ENCODE measurements at regions not wholly inside any gene's neighbourhood (a gene's known extent, or its start where the extent isn't known, plus 50 kb on each side); places are given as distances from the start of the nearest gene placed in this dataset.
"Not testable (repeated sequence)": the region's sequence is repeated elsewhere in the genome, so short reads cannot be mapped to it uniquely, and the experiment has no call there.

- H3K27me3 Mint-ChIP-seq: peaks cover 18% of the 10 kb centered on the region
- H3K4me1 Mint-ChIP-seq: no peaks in the 10 kb centered on the region
- no peak overlapping the region for H3K27ac Mint-ChIP-seq
- ATAC-seq (replicated peaks): no peak
- H3K9me3 Mint-ChIP-seq: peaks cover 4% of the 10 kb centered on the region
- no peak overlapping the region for H3K4me3 Mint-ChIP-seq
- no peaks in the 10 kb centered on the region for H3K36me3 Mint-ChIP-seq (ENCODE audit: low read depth)
Measured at GRCh38 chr14:51454351-51454750, 197.4 kb upstream of the FRMD6 start.

GRCh38 chr14:51455041-51455835 lies 196.5 kb upstream of the FRMD6 start:
- Mint-ChIP-seq H3K4me3 (no peak overlapping the region), H3K27me3 (peaks cover 18% of the 10 kb centered on the region), H3K9me3 (peaks cover 4% of the 10 kb centered on the region), H3K27ac (no peak overlapping the region), H3K36me3 (ENCODE audit: low read depth) (no peaks in the 10 kb centered on the region), H3K4me1 (no peaks in the 10 kb centered on the region)
- ATAC-seq (replicated peaks): no peak

- H3K4me1 Mint-ChIP-seq: no peaks in the 10 kb centered on the region
- H3K36me3 Mint-ChIP-seq (ENCODE audit: low read depth): no peaks in the 10 kb centered on the region
- no peak overlapping the region for H3K4me3 Mint-ChIP-seq
- H3K27me3 Mint-ChIP-seq: peaks cover 14% of the 10 kb centered on the region
- H3K9me3 Mint-ChIP-seq: peaks cover 4% of the 10 kb centered on the region
- ATAC-seq (replicated peaks): no peak
- H3K27ac Mint-ChIP-seq: no peak overlapping the region
Measured at GRCh38 chr14:51457843-51458562, 193.7 kb upstream of the FRMD6 start.

GRCh38 chr14:51458563-51458955 lies 193.2 kb upstream of the FRMD6 start:
- H3K4me3 Mint-ChIP-seq: no peak overlapping the region
- H3K27ac Mint-ChIP-seq: no peak overlapping the region
- H3K36me3 Mint-ChIP-seq (ENCODE audit: low read depth): no peaks in the 10 kb centered on the region
- peaks cover 4% of the 10 kb centered on the region for H3K9me3 Mint-ChIP-seq
- no peaks in the 10 kb centered on the region for H3K4me1 Mint-ChIP-seq
- peak; percentile 34 for ATAC-seq (replicated peaks)
- H3K27me3 Mint-ChIP-seq: peaks cover 14% of the 10 kb centered on the region

- ATAC-seq (replicated peaks): no peak
- Mint-ChIP-seq H3K4me1 (no peaks in the 10 kb centered on the region), H3K9me3 (peaks cover 4% of the 10 kb centered on the region), H3K36me3 (ENCODE audit: low read depth) (no peaks in the 10 kb centered on the region), H3K27ac (no peak overlapping the region), H3K4me3 (no peak overlapping the region), H3K27me3 (peaks cover 14% of the 10 kb centered on the region)
Measured at GRCh38 chr14:51460011-51460410, 191.7 kb upstream of the FRMD6 start.

- Mint-ChIP-seq H3K4me3 (no peak overlapping the region), H3K27ac (no peak overlapping the region), H3K27me3 (peaks cover 5% of the 10 kb centered on the region), H3K9me3 (no peaks in the 10 kb centered on the region), H3K4me1 (no peaks in the 10 kb centered on the region), H3K36me3 (ENCODE audit: low read depth) (no peaks in the 10 kb centered on the region)
- ATAC-seq (replicated peaks): no peak
Measured at GRCh38 chr14:51462182-51462581, 189.5 kb upstream of the FRMD6 start.

- no peaks in the 10 kb centered on the region for H3K4me1 Mint-ChIP-seq
- ATAC-seq (replicated peaks): no peak
Measured at GRCh38 chr14:51462706-51463105, 189.0 kb upstream of the FRMD6 start.

GRCh38 chr14:51463461-51463860 lies 188.2 kb upstream of the FRMD6 start:
- no peak for ATAC-seq (replicated peaks)
- no peak overlapping the region for H3K27ac Mint-ChIP-seq

More at GRCh38 chr14:51462706-51463105, 189.0 kb upstream of the FRMD6 start:
- H3K9me3 Mint-ChIP-seq: no peaks in the 10 kb centered on the region
- no peak overlapping the region for H3K27ac Mint-ChIP-seq
- H3K36me3 Mint-ChIP-seq (ENCODE audit: low read depth): no peaks in the 10 kb centered on the region
- peaks cover 3% of the 10 kb centered on the region for H3K27me3 Mint-ChIP-seq
- H3K4me3 Mint-ChIP-seq: no peak overlapping the region

GRCh38 chr14:51464411-51464810 lies 187.3 kb upstream of the FRMD6 start:
- Mint-ChIP-seq H3K36me3 (ENCODE audit: low read depth) (no peaks in the 10 kb centered on the region), H3K4me1 (no peaks in the 10 kb centered on the region), H3K9me3 (no peaks in the 10 kb centered on the region), H3K27me3 (no peaks in the 10 kb centered on the region), H3K27ac (no peak overlapping the region), H3K4me3 (no peak overlapping the region)
- no peak for ATAC-seq (replicated peaks)

More at GRCh38 chr14:51463461-51463860, 188.2 kb upstream of the FRMD6 start:
- H3K4me1 Mint-ChIP-seq: no peaks in the 10 kb centered on the region
- no peaks in the 10 kb centered on the region for H3K27me3 Mint-ChIP-seq
- H3K9me3 Mint-ChIP-seq: no peaks in the 10 kb centered on the region
- no peaks in the 10 kb centered on the region for H3K36me3 Mint-ChIP-seq (ENCODE audit: low read depth)
- H3K4me3 Mint-ChIP-seq: no peak overlapping the region

- no peak for ATAC-seq (replicated peaks)
- no peaks in the 10 kb centered on the region for H3K4me1 Mint-ChIP-seq
- H3K9me3 Mint-ChIP-seq: no peaks in the 10 kb centered on the region
- peaks cover 1% of the 10 kb centered on the region for H3K27me3 Mint-ChIP-seq
- no peak overlapping the region for H3K4me3 Mint-ChIP-seq
- H3K36me3 Mint-ChIP-seq (ENCODE audit: low read depth): no peaks in the 10 kb centered on the region
- no peak overlapping the region for H3K27ac Mint-ChIP-seq
Measured at GRCh38 chr14:51465486-51465885, 186.2 kb upstream of the FRMD6 start.

GRCh38 chr14:51467392-51467791 lies 184.3 kb upstream of the FRMD6 start:
- H3K9me3 Mint-ChIP-seq; H3K36me3 Mint-ChIP-seq (ENCODE audit: low read depth); H3K4me3 Mint-ChIP-seq; H3K27ac Mint-ChIP-seq; H3K4me1 Mint-ChIP-seq; H3K27me3 Mint-ChIP-seq; ATAC-seq (replicated peaks): not testable (repeated sequence)

GRCh38 chr14:51468523-51468922 lies 183.2 kb upstream of the FRMD6 start:
- Mint-ChIP-seq H3K27ac (no peak overlapping the region), H3K4me3 (no peak overlapping the region), H3K9me3 (no peaks in the 10 kb centered on the region), H3K27me3 (peaks cover 8% of the 10 kb centered on the region), H3K36me3 (ENCODE audit: low read depth) (no peaks in the 10 kb centered on the region), H3K4me1 (no peaks in the 10 kb centered on the region)
- ATAC-seq (replicated peaks): no peak

- no peaks in the 10 kb centered on the region for H3K9me3 Mint-ChIP-seq
- peaks cover 29% of the 10 kb centered on the region for H3K27me3 Mint-ChIP-seq
- no peak overlapping the region for H3K4me3 Mint-ChIP-seq
- H3K4me1 Mint-ChIP-seq: no peaks in the 10 kb centered on the region
- no peak overlapping the region for H3K27ac Mint-ChIP-seq
- no peak for ATAC-seq (replicated peaks)
- no peaks in the 10 kb centered on the region for H3K36me3 Mint-ChIP-seq (ENCODE audit: low read depth)
Measured at GRCh38 chr14:51472881-51473280, 178.8 kb upstream of the FRMD6 start.

- H3K4me1 Mint-ChIP-seq: no peaks in the 10 kb centered on the region
- peaks cover 29% of the 10 kb centered on the region for H3K27me3 Mint-ChIP-seq
- no peaks in the 10 kb centered on the region for H3K9me3 Mint-ChIP-seq
- ATAC-seq (replicated peaks): no peak
- no peaks in the 10 kb centered on the region for H3K36me3 Mint-ChIP-seq (ENCODE audit: low read depth)
- H3K27ac Mint-ChIP-seq: no peak overlapping the region
- no peak overlapping the region for H3K4me3 Mint-ChIP-seq
Measured at GRCh38 chr14:51473351-51473750, 178.4 kb upstream of the FRMD6 start.
